ENCODE measurements at regions not wholly inside any gene's neighbourhood (a gene's known extent, or its start where the extent isn't known, plus 50 kb on each side); places are given as distances from the start of the nearest gene placed in this dataset.

DNA sequence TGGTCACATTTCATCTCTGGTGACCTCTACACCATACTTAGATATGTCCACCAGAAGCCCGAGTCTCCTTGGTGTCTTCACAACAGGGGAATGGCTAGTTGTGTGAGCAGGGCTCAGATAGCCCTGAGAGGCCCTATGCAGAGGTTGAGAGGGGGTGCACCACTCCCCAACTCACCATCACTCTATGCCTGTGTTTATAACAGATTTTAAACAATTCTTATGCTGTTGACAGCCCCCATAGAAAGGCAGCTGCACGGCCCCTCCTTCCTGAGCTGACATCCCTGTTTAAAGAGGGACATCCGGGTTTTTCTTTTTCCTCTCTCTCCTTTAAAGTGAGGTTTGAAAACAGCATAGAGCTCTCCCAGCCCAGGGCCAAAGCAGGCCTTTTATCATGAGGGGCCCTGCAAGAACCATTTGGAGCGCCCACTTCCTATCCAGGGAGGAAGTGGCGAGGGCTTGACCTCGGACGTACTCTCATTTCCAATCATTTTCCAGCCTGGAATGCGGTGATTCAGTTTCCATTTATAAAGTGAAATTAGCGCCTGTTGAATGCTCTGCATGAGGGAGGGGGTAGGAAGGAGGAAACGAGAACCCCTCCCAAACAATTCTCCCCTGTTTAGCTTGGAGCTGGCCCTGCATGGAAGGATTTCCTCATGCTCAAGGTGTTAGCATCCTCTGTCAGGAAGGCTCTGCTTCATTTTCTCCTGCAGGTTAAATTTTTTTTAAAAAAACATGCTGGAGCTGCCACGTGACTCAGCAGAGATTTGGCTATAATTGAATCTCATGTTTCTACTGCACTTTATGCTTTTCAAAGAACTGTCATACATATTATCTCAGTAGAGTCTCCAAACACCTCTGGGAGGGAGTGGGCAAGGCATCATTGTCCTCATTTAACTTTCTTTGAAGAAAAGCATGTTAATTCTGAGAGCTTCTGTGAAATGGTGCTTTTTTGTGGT lies 117.5 kb downstream of the DDX1 start:
- TF ChIP-seq, protein P1, sequence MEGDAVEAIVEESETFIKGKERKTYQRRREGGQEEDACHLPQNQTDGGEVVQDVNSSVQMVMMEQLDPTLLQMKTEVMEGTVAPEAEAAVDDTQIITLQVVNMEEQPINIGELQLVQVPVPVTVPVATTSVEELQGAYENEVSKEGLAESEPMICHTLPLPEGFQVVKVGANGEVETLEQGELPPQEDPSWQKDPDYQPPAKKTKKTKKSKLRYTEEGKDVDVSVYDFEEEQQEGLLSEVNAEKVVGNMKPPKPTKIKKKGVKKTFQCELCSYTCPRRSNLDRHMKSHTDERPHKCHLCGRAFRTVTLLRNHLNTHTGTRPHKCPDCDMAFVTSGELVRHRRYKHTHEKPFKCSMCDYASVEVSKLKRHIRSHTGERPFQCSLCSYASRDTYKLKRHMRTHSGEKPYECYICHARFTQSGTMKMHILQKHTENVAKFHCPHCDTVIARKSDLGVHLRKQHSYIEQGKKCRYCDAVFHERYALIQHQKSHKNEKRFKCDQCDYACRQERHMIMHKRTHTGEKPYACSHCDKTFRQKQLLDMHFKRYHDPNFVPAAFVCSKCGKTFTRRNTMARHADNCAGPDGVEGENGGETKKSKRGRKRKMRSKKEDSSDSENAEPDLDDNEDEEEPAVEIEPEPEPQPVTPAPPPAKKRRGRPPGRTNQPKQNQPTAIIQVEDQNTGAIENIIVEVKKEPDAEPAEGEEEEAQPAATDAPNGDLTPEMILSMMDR (IDR thresholded peaks at IDR 0.05; ENCODE audit: low read depth, low read length, missing control alignments), result no peak
- no peak for DNase-seq (ENCODE audit: low read depth)
- H3K4me3 ChIP-seq (ENCODE audit: low read depth, low read length), result no peak overlapping the region
- in situ Hi-C loops (cut with HindIII; ENCODE audit: low sequenced_read_pairs), result no loop called here

DNA sequence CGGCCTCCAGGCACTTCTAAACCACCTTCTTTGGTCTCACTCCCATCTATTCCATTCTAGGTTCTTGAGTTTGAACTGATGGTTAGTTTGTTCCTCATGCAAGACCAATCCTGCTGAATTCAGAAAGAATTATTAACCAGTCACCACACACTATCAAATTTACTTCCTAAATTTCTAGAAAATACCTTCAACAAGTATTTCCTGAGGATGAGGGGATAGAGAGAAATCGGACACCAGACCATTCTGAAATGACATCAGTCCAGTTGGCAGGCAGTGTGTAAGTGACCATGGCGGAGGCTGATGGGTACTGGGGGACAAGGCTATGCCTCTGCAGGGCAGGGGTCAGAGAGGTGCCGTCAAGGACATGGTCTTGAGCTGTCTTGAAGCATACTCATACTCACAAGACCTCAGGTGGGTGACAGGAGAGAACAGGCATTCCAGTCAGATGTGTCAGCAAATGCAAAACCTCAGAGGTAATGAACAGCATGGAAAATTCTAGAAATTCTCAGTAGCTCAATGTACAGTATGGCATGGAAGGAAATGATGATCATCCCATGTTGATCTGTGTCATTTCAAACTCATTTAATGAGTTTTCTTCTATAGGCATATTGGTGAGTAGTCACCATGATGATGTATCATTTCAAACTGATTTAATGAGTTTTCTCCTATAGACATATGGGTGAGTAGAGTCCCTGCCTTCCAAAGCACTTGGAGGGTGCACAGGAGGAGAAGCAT lies 119.6 kb downstream of the DDX1 start:
- TF ChIP-seq, protein P1 (IDR thresholded peaks at IDR 0.05; ENCODE audit: low read depth, low read length, missing control alignments), result no peak
- in situ Hi-C loops (cut with HindIII; ENCODE audit: low sequenced_read_pairs), result no loop called here
- no peak overlapping the region for H3K4me3 ChIP-seq (ENCODE audit: low read depth, low read length)
- DNase-seq (ENCODE audit: low read depth), result no peak

DNA sequence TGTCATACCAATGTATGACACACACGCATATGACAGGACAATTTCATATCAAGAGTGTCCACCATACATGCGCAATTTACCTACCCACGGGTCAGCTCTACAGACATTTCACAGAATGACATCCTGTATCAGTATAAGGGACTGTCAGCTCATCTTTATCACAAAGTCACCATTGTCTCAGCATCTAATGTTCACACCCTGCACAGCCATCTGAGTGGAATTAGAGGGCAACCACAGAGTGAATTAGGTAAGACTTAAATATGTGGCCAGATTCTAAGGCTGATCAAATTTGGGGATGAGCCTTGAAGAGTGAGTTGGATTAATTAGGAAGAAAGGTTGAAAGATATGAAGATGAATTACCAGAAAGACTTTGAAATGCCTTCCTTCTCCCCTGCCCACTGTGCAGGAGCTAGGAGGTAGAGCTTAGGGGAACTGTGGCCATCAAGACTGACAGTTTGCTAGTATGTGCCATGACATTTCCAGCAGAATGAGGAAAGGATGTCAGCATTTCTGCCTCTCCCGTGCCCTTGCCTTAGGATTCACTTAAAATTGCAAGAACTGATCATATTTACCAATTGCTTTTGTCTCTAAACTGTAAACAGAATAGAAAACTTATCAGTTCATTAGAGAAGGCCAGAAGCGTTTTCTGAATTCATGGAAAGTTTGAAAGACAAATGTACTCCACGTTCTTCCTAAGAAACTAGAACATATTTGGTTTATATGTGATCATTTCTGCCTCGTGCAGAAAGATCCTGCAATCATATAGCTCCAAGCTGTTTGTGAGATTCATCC lies 121.1 kb downstream of the DDX1 start:
- in situ Hi-C loops (cut with HindIII; ENCODE audit: low sequenced_read_pairs), result no loop called here
- no peak overlapping the region for H3K4me3 ChIP-seq (ENCODE audit: low read depth, low read length)
- TF ChIP-seq, protein P1 (IDR thresholded peaks at IDR 0.05; ENCODE audit: low read depth, low read length, missing control alignments), result no peak
- DNase-seq (ENCODE audit: low read depth), result no peak

DNA sequence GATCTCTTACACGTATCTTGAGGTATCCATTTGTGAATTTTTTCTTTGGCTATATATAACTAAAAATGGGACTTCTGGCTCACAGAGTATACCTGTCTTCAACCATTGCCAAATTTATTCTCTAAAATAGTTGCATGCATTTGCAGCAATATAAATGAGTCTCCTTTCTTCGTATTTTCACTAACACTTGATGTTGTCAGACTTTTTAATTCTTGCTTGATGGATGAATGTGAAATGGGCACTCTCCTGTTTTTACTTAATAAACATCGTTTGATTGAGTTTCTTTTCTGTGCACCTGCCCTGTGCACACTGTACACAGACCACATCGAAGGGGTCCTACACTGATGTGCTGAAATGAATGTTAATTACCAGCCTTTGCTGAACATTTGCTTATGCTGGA lies 121.8 kb downstream of the DDX1 start:
- no peak for DNase-seq (ENCODE audit: low read depth)
- no peak overlapping the region for H3K4me3 ChIP-seq (ENCODE audit: low read depth, low read length)
- TF ChIP-seq, protein P1 (IDR thresholded peaks at IDR 0.05; ENCODE audit: low read depth, low read length, missing control alignments), result no peak
- in situ Hi-C loops (cut with HindIII; ENCODE audit: low sequenced_read_pairs), result no loop called here

DNA sequence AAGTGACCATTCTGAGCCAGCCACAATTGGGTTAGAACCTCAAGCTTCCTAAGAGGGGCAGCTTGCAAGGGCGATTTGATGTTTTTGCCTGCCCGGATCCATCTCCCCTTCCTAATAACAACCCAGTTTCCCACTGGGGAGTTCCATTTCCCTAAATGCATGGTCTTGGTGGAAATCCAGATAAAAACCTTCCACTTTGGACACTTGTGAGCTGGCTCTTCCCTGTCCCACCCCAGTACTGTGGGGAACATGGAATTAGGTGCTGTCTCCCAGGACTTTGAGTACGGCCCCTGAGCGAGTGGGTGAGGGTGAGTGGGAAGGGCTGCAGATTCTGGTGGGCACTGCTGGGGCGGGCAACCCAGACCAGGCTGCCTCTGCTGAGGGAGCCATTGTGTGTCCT lies 122.3 kb downstream of the DDX1 start:
- in situ Hi-C loops (cut with HindIII; ENCODE audit: low sequenced_read_pairs), result no loop called here
- DNase-seq (ENCODE audit: low read depth), result no peak
- TF ChIP-seq, protein P1 (IDR thresholded peaks at IDR 0.05; ENCODE audit: low read depth, low read length, missing control alignments), result no peak
- no peak overlapping the region for H3K4me3 ChIP-seq (ENCODE audit: low read depth, low read length)

DNA sequence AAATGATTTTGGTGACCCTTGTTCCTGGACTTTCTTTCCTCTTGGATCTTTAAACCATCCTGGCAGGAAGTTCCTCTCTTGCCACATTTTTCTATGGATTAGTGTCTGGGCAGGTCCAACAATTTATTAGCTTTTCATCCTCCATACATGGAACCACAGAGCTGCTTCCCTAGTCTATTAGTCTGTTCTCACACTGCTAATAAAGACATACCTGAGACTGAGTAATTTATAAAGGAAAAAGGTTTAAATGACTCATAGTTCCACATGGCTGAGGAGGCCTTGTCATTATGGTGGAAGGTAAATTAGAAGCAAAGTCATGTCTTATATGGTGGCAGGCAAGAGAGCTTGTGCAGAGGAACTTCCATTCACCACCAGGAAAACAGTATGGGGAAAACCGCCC lies 122.9 kb downstream of the DDX1 start:
- no peak for DNase-seq (ENCODE audit: low read depth)
- in situ Hi-C loops (cut with HindIII; ENCODE audit: low sequenced_read_pairs), result no loop called here
- no peak overlapping the region for H3K4me3 ChIP-seq (ENCODE audit: low read depth, low read length)
- TF ChIP-seq, protein P1 (IDR thresholded peaks at IDR 0.05; ENCODE audit: low read depth, low read length, missing control alignments), result no peak

Data from astrocyte of the cerebellum (primary cell).